ENCODE measurements at regions not wholly inside any gene's neighbourhood (a gene's known extent, or its start where the extent isn't known, plus 50 kb on each side); places are given as distances from the start of the nearest gene placed in this dataset.
"Not testable (repeated sequence)": the region's sequence is repeated elsewhere in the genome, so short reads cannot be mapped to it uniquely, and the experiment has no call there.

DNA sequence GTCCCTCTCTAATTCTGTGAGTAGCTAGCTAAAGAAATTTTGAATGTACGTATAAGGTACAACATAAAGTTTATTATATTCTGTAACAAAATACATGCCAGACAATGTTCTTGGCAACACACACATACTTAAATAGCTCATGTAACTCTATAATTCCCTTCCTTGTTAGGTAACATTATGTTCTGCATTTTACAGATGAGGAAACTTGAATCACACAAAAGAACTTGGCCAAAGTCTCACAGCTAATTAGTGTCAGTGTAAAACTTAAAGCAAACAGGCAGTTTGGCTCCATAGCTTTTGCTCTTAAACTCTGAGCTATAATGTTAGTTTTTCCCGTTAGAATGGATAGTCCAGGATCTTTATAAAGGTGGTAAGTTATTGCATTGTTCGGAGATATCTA, 1091.8 kb upstream of the SLIT2 start:
- no peaks in the 10 kb centered on the region for H3K27me3 Mint-ChIP-seq (ENCODE audit: unreplicated experiment)
- no peaks in the 10 kb centered on the region for H3K4me1 Mint-ChIP-seq (ENCODE audit: unreplicated experiment)
- H3K4me3 Mint-ChIP-seq (ENCODE audit: unreplicated experiment): no peak overlapping the region
- no peak for DNase-seq (ENCODE audit: low spot score)
- TF ChIP-seq, protein P1, sequence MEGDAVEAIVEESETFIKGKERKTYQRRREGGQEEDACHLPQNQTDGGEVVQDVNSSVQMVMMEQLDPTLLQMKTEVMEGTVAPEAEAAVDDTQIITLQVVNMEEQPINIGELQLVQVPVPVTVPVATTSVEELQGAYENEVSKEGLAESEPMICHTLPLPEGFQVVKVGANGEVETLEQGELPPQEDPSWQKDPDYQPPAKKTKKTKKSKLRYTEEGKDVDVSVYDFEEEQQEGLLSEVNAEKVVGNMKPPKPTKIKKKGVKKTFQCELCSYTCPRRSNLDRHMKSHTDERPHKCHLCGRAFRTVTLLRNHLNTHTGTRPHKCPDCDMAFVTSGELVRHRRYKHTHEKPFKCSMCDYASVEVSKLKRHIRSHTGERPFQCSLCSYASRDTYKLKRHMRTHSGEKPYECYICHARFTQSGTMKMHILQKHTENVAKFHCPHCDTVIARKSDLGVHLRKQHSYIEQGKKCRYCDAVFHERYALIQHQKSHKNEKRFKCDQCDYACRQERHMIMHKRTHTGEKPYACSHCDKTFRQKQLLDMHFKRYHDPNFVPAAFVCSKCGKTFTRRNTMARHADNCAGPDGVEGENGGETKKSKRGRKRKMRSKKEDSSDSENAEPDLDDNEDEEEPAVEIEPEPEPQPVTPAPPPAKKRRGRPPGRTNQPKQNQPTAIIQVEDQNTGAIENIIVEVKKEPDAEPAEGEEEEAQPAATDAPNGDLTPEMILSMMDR (IDR thresholded peaks at IDR 0.05; ENCODE audit: unreplicated experiment): no peak
- peaks cover 1% of the 10 kb centered on the region for H3K9me3 Mint-ChIP-seq (ENCODE audit: unreplicated experiment)
- H3K27ac Mint-ChIP-seq (ENCODE audit: unreplicated experiment): no peak overlapping the region
- no peaks in the 10 kb centered on the region for H3K36me3 Mint-ChIP-seq (ENCODE audit: low read depth, unreplicated experiment)

DNA sequence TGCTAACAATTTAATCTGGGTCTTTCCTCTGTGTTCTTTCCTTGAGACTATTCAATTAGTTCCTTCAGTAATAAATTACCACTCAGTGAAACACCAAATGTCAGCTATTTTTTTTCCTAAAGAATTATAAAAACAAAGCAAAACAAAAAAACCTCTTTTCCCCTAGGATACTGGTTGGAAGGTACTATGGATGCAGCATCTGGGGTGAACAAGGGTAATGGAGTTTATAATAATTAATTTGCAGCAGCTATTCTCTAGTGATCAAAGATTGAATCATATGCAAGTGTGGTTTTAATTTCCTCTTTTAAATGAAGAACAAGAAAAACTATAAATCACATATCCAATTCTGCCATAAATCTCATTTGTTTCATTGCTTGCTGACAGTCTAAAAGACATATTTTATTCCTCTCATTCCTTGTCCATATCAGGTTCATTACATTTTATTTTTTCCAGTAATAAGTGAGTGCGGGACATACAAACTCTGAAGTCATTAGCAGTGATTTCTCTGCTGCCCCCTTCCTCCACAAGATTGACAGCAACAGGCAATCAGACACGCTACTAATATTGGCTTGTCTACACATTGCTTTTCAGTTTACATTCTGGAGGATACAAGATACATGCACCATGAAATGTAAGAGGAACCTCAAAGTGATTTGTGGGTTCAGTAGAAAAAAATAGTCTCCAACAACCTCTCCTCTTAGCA, 1093.4 kb upstream of the SLIT2 start:
- H3K4me3 Mint-ChIP-seq (ENCODE audit: unreplicated experiment): no peak overlapping the region
- TF ChIP-seq, protein P1 (IDR thresholded peaks at IDR 0.05; ENCODE audit: unreplicated experiment): no peak
- no peak overlapping the region for H3K27ac Mint-ChIP-seq (ENCODE audit: unreplicated experiment)
- no peaks in the 10 kb centered on the region for H3K36me3 Mint-ChIP-seq (ENCODE audit: low read depth, unreplicated experiment)
- no peaks in the 10 kb centered on the region for H3K4me1 Mint-ChIP-seq (ENCODE audit: unreplicated experiment)
- H3K9me3 Mint-ChIP-seq (ENCODE audit: unreplicated experiment): peaks cover 4% of the 10 kb centered on the region
- no peaks in the 10 kb centered on the region for H3K27me3 Mint-ChIP-seq (ENCODE audit: unreplicated experiment)
- no peak for DNase-seq (ENCODE audit: low spot score)

DNA sequence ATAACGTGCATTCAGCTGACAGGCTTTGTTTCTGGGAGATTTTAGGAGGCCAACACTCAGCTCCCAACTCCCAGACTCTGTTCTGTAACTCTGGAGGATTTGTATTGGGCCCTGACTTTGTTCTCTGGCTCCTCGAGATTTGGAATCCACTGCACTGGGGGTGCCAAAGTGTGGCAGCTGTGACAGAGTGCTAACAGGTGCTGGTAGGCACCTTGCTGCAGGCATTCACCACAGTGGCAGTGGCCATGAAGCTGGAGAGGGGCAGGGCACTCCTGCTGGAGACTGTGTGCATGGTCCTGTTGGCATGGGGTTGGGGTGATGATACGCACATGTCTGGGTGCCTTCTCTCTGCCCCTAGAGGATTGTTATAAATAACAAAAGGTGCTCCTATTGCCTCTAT, 1094.9 kb upstream of the SLIT2 start:
- DNase-seq (ENCODE audit: low spot score): no peak
- no peaks in the 10 kb centered on the region for H3K4me1 Mint-ChIP-seq (ENCODE audit: unreplicated experiment)
- no peaks in the 10 kb centered on the region for H3K27me3 Mint-ChIP-seq (ENCODE audit: unreplicated experiment)
- H3K9me3 Mint-ChIP-seq (ENCODE audit: unreplicated experiment): peaks cover 4% of the 10 kb centered on the region
- TF ChIP-seq, protein P1 (IDR thresholded peaks at IDR 0.05; ENCODE audit: unreplicated experiment): no peak
- H3K27ac Mint-ChIP-seq (ENCODE audit: unreplicated experiment): no peak overlapping the region
- no peaks in the 10 kb centered on the region for H3K36me3 Mint-ChIP-seq (ENCODE audit: low read depth, unreplicated experiment)
- no peak overlapping the region for H3K4me3 Mint-ChIP-seq (ENCODE audit: unreplicated experiment)

DNA sequence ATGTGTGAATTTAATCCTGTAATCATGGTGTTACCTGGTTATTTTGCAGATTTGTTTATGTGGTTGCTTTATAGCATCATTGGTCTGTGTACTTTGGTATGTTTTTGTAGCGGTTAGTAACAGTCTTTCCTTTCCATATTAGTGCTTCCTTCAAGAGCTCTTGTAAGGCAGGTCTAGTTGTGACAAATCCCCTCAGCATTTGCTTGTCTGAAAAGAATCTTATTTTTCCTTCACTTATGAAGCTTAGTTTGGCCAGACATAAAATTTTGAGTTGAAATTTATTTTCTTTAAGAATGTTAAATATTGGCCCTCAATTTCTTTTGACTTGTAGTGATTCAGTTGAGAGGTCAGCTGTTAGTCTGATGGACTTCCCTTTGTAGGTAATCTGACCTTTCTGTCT, 1096.1 kb upstream of the SLIT2 start:
- H3K4me3 Mint-ChIP-seq (ENCODE audit: unreplicated experiment): no peak overlapping the region
- peaks cover 4% of the 10 kb centered on the region for H3K9me3 Mint-ChIP-seq (ENCODE audit: unreplicated experiment)
- H3K27me3 Mint-ChIP-seq (ENCODE audit: unreplicated experiment): no peaks in the 10 kb centered on the region
- H3K27ac Mint-ChIP-seq (ENCODE audit: unreplicated experiment): no peak overlapping the region
- TF ChIP-seq, protein P1 (IDR thresholded peaks at IDR 0.05; ENCODE audit: unreplicated experiment): no peak
- no peaks in the 10 kb centered on the region for H3K36me3 Mint-ChIP-seq (ENCODE audit: low read depth, unreplicated experiment)
- no peak for DNase-seq (ENCODE audit: low spot score)
- H3K4me1 Mint-ChIP-seq (ENCODE audit: unreplicated experiment): no peaks in the 10 kb centered on the region

DNA sequence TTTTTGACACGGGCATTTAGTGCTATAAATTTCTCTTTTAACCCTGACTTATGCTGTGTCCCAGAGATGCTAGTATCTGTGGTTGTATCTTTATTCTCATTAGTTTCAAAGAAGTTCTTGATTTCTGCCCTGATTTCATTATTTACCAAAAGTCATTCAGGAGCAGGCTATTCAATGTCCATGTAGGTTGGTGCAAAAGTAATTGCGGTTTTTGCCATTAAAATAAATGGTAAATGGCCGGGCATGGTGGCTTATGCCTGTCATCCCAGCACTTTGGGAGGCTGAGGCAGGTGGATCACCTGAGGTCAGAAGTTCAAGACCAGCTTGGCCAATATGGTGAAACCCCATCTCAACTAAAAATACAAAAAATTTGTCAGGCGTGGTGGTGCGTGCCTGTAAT, 1097.4 kb upstream of the SLIT2 start:
- H3K27me3 Mint-ChIP-seq (ENCODE audit: unreplicated experiment); H3K4me1 Mint-ChIP-seq (ENCODE audit: unreplicated experiment); H3K36me3 Mint-ChIP-seq (ENCODE audit: low read depth, unreplicated experiment); DNase-seq (ENCODE audit: low spot score); H3K9me3 Mint-ChIP-seq (ENCODE audit: unreplicated experiment); H3K4me3 Mint-ChIP-seq (ENCODE audit: unreplicated experiment); H3K27ac Mint-ChIP-seq (ENCODE audit: unreplicated experiment): not testable (repeated sequence)

All from endothelial cell (in vitro differentiated cells).